HEK293 (cell line): ENCODE measurements at regions not wholly inside any gene's neighbourhood (a gene's known extent, or its start where the extent isn't known, plus 50 kb on each side); places are given as distances from the start of the nearest gene placed in this dataset.

ENCODE experiments used
- CTCF ChIA-PET: fragments of 350-600 bp; formaldehyde crosslinking; extraction: SDS; loops from one replicate; lab custom pipeline; 2021; ENCODE audit warnings: antibody characterized with exemption; lab: Yijun Ruan, JAX
- POLR2A ChIA-PET: fragments of 300-600 bp; formaldehyde crosslinking; extraction: SDS; loops from one replicate; lab custom pipeline; 2020; ENCODE audit warnings: antibody characterized with exemption, inconsistent platforms; lab: Yijun Ruan, JAX
- H3K27ac ChIP-seq: fragments of 200-500 bp; sonication (Bioruptor generic); 2 replicates; pipeline ENCODE4 v1.5.1; 2014; ENCODE audit warnings: low read depth, low read length, control low read depth, inconsistent platforms; ENCODE audit errors: extremely low read depth
- H3K36me3 ChIP-seq, 2 experiments: fragments of 200-500 bp in 1 of 2; sonication (Bioruptor generic) in 1 of 2; 1 replicate in 1 of 2; 2 replicates in 1 of 2; pipeline ENCODE4 v1.5.1; 2014 to 2017; ENCODE audit warnings: inconsistent platforms in 2 of 2, low read length in 2 of 2; ENCODE audit not compliant: control insufficient read depth in 2 of 2, insufficient read depth in 1 of 2
- H3K4me1 ChIP-seq: fragments of 200-500 bp; sonication (Bioruptor generic); 2 replicates; pipeline ENCODE4 v1.5.1; 2014; ENCODE audit warnings: mild to moderate bottlenecking, low read length, inconsistent platforms; ENCODE audit not compliant: control insufficient read depth, insufficient read depth
- H3K4me3 ChIP-seq: 2 replicates; pipeline ENCODE4 v1.5.1; 2011; ENCODE audit warnings: low read depth, mild to moderate bottlenecking, control low read depth, low read length, moderate library complexity
- H3K9me3 ChIP-seq: fragments of 200-500 bp; sonication (Bioruptor generic); 2 replicates; pipeline ENCODE4 v1.5.1; 2014; ENCODE audit warnings: low read depth, low read length, inconsistent platforms; ENCODE audit not compliant: control insufficient read depth, insufficient read depth
- GLIS2 ChIP-seq: fragments of 450-650 bp; formaldehyde crosslinking; IDR thresholded peaks from 2 replicates; pipeline ENCODE4 v1.5.1; 2016; ENCODE audit warnings: missing biosample characterization, missing genetic modification characterization
- KLF1 ChIP-seq: fragments of 450-650 bp; formaldehyde crosslinking; IDR thresholded peaks from 2 replicates; pipeline ENCODE4 v1.5.1; 2016; ENCODE audit warnings: missing biosample characterization, missing genetic modification characterization
- KLF8 ChIP-seq: fragments of 450-650 bp; formaldehyde crosslinking; IDR thresholded peaks from 2 replicates; pipeline ENCODE4 v1.5.1; 2016; ENCODE audit warnings: missing biosample characterization, missing genetic modification characterization
- ZBTB20 ChIP-seq: fragments of 450-650 bp; formaldehyde crosslinking; IDR thresholded peaks from 2 replicates; pipeline ENCODE4 v1.5.1; 2016; ENCODE audit warnings: missing biosample characterization, missing genetic modification characterization
- ZNF112 ChIP-seq: fragments of 450-650 bp; formaldehyde crosslinking; IDR thresholded peaks from 2 replicates; pipeline ENCODE4 v1.5.0; 2017; ENCODE audit warnings: missing biosample characterization, missing genetic modification characterization
- ZNF146 ChIP-seq: fragments of 450-650 bp; formaldehyde crosslinking; IDR thresholded peaks from 2 replicates; pipeline ENCODE4 v1.5.1; 2016; ENCODE audit warnings: missing biosample characterization, missing genetic modification characterization
- ZNF175 ChIP-seq: fragments of 450-650 bp; formaldehyde crosslinking; IDR thresholded peaks from 2 replicates; pipeline ENCODE4 v1.5.1; 2016; ENCODE audit warnings: missing biosample characterization, missing genetic modification characterization
- ZNF324 ChIP-seq: fragments of 450-650 bp; formaldehyde crosslinking; IDR thresholded peaks from 2 replicates; pipeline ENCODE4 v1.5.1; 2016; ENCODE audit warnings: missing biosample characterization, missing genetic modification characterization
- ZNF341 ChIP-seq: fragments of 450-650 bp; formaldehyde crosslinking; IDR thresholded peaks from 2 replicates; pipeline ENCODE4; 2016; ENCODE audit warnings: low read depth, missing biosample characterization, missing genetic modification characterization
- ZNF354C ChIP-seq: fragments of 450-650 bp; formaldehyde crosslinking; IDR thresholded peaks from 2 replicates; pipeline ENCODE4 v1.5.1; 2016; ENCODE audit warnings: missing biosample characterization, missing genetic modification characterization, low read depth, borderline replicate concordance
- ZNF423 ChIP-seq: fragments of 450-650 bp; formaldehyde crosslinking; IDR thresholded peaks from 2 replicates; pipeline ENCODE4 v1.5.1; 2016; ENCODE audit warnings: missing biosample characterization, missing genetic modification characterization
- ZNF426 ChIP-seq: fragments of 450-650 bp; formaldehyde crosslinking; IDR thresholded peaks from 2 replicates; pipeline ENCODE4 v1.5.1; 2017; ENCODE audit warnings: missing biosample characterization, missing genetic modification characterization, mild to moderate bottlenecking, inconsistent platforms, moderate library complexity
- ZNF514 ChIP-seq: fragments of 450-650 bp; formaldehyde crosslinking; IDR thresholded peaks from 2 replicates; pipeline ENCODE4 v1.5.1; 2016; ENCODE audit warnings: missing biosample characterization, missing genetic modification characterization
- ZNF549 ChIP-seq: fragments of 450-650 bp; IDR thresholded peaks from 2 replicates; pipeline ENCODE4 v1.5.1; 2018; ENCODE audit warnings: missing biosample characterization, missing genetic modification characterization, mild to moderate bottlenecking, inconsistent platforms, moderate library complexity
- ZNF707 ChIP-seq: fragments of 450-650 bp; formaldehyde crosslinking; IDR thresholded peaks from 2 replicates; pipeline ENCODE4 v1.5.1; 2016; ENCODE audit warnings: missing biosample characterization, missing genetic modification characterization
- TF ChIP-seq, protein P1 (sequence below): fragments of 450-650 bp; formaldehyde crosslinking; IDR thresholded peaks from 2 replicates; pipeline ENCODE4 v1.5.1; 2017; ENCODE audit warnings: missing biosample characterization, missing genetic modification characterization
- TF ChIP-seq, protein P2 (sequence below): fragments of 450-650 bp; formaldehyde crosslinking; IDR thresholded peaks from 2 replicates; pipeline ENCODE4 v1.5.1; 2017; ENCODE audit warnings: missing biosample characterization, missing genetic modification characterization
- TF ChIP-seq, protein P3 (sequence below): fragments of 450-650 bp; formaldehyde crosslinking; IDR thresholded peaks from 2 replicates; pipeline ENCODE4 v1.5.1; 2016; ENCODE audit warnings: missing biosample characterization, missing genetic modification characterization, borderline replicate concordance
- TF ChIP-seq, protein P4 (sequence below): fragments of 450-650 bp; formaldehyde crosslinking; optimal IDR thresholded peaks from 2 replicates; pipeline ENCODE3; 2016; ENCODE audit warnings: missing biosample characterization, mild to moderate bottlenecking, missing genetic modification characterization
- TF ChIP-seq, protein P5 (sequence below): fragments of 450-650 bp; formaldehyde crosslinking; IDR thresholded peaks from 2 replicates; pipeline ENCODE4 v1.5.1; 2016; ENCODE audit warnings: missing biosample characterization, missing genetic modification characterization
- TF ChIP-seq, protein P6 (sequence below): fragments of 450-650 bp; formaldehyde crosslinking; IDR thresholded peaks from 2 replicates; pipeline ENCODE4 v1.5.1; 2016; ENCODE audit warnings: missing biosample characterization, missing genetic modification characterization

DNA sequence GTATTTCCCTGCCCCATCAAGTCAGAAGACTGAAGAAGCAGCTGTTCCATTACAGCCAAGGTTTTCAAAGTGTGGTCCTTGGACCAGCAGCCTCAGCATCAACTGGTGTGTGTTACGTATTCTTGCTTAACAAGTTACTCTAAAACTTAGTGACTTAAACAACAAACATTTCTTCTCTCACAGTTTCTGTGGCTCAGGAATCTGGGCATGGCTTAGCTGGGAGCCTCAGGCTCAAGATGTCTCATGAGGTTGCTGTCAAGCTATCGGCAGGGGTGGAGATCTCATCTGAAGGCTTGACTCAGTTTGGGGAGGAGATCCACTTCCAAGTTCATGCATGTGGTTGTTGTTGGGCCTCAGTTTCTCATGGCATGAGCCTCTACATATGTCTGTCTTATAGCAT is 174.5 kb downstream of the KTN1 start:
- no peaks in the 10 kb centered on the region for H3K36me3 ChIP-seq
- TF ChIP-seq GLIS2 (tag by site-specific recombination) (no peak), KLF8 (tag by site-specific recombination) (no peak)
- H3K4me3 ChIP-seq: no peak overlapping the region
- ChIA-PET CTCF (interaction anchor here (0.5 to 0.7 kb wide), 3 partner anchors 79 to 736 kb away, joined by 3 to 4 read pairs (median 3); no protein-coding TSS in a partner anchor), POLR2A (no interaction called here)
- no peak overlapping the region for H3K27ac ChIP-seq
- peaks cover 14% of the 10 kb centered on the region for H3K4me1 ChIP-seq
- H3K9me3 ChIP-seq: no peaks in the 10 kb centered on the region

DNA sequence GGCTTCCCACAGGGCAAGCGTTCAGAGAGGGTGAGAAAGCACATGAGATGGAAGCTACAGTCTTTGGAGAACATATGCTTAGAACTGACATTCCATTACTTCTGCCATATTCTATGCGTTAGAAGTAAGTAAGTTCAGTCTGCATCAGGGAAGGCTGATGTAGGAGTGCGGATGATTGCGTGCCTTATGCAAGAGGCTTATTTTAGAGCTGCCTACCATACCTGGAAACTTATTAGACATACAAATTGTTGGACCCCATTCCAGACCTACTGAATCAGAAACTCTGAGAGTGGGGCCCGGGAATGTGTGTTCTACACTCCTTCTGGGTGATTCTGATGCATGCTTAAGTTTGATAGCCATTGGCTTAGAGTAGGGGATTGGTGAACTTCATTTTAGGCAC is 174.9 kb downstream of the KTN1 start:
- Histone ChIP-seq H3K4me3 (no peak overlapping the region), H3K4me1 (peaks cover 14% of the 10 kb centered on the region), H3K27ac (no peak overlapping the region), H3K36me3 (no peaks in the 10 kb centered on the region), H3K9me3 (no peaks in the 10 kb centered on the region)
- POLR2A ChIA-PET: no interaction called here
- TF ChIP-seq ZBTB20: 0 out of 2 replicates have a peak, but pooled peaks have one; percentile 27
- TF ChIP-seq, protein P1, sequence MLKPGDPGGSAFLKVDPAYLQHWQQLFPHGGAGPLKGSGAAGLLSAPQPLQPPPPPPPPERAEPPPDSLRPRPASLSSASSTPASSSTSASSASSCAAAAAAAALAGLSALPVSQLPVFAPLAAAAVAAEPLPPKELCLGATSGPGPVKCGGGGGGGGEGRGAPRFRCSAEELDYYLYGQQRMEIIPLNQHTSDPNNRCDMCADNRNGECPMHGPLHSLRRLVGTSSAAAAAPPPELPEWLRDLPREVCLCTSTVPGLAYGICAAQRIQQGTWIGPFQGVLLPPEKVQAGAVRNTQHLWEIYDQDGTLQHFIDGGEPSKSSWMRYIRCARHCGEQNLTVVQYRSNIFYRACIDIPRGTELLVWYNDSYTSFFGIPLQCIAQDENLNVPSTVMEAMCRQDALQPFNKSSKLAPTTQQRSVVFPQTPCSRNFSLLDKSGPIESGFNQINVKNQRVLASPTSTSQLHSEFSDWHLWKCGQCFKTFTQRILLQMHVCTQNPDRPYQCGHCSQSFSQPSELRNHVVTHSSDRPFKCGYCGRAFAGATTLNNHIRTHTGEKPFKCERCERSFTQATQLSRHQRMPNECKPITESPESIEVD: no peak
- CTCF ChIA-PET: interaction anchor here (0.6 to 0.8 kb wide), 4 partner anchors 23 to 735 kb away, joined by 3 to 4 read pairs (median 3); no protein-coding TSS in a partner anchor

DNA sequence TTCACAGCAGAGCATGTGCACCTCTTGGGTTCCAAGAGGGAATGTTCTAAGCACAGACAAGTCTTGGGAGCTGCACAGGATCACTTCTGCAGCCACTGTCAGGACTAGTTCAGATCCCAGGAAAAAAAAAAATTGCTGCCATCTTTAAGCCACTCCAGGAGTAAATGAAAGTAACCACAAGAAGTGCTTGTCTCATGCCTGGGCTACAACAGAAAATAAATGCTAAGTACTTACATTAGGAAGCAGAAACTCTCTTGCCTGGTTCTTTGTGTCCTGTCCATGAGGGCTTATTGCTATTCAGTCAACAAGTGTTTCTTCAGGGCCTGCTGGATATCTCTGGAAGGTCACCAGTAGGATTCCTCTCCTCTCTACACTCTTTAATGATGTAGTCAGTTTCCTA is 176.1 kb downstream of the KTN1 start:
- ChIA-PET CTCF (interaction anchor here (0.7 kb wide), 1 partner anchor 27 kb away, joined by 3 read pairs; no protein-coding TSS in a partner anchor), POLR2A (interaction anchor here (0.6 kb wide), 1 partner anchor 35 kb away, joined by 6 read pairs; no protein-coding TSS in a partner anchor)
- H3K9me3 ChIP-seq: no peaks in the 10 kb centered on the region
- H3K36me3 ChIP-seq: no peaks in the 10 kb centered on the region
- no peak overlapping the region for H3K27ac ChIP-seq
- no peak overlapping the region for H3K4me3 ChIP-seq
- peaks cover 14% of the 10 kb centered on the region for H3K4me1 ChIP-seq
- TF ChIP-seq ZNF423 (tag by site-specific recombination): no peak
- no peak for TF ChIP-seq ZNF707
- no peak for TF ChIP-seq KLF1 (tag by site-specific recombination)
- TF ChIP-seq ZNF426 (tag by site-specific recombination): no peak
- TF ChIP-seq ZNF514 (tag by site-specific recombination): no peak
- TF ChIP-seq ZNF146 (tag by site-specific recombination): no peak
- TF ChIP-seq, protein P2, sequence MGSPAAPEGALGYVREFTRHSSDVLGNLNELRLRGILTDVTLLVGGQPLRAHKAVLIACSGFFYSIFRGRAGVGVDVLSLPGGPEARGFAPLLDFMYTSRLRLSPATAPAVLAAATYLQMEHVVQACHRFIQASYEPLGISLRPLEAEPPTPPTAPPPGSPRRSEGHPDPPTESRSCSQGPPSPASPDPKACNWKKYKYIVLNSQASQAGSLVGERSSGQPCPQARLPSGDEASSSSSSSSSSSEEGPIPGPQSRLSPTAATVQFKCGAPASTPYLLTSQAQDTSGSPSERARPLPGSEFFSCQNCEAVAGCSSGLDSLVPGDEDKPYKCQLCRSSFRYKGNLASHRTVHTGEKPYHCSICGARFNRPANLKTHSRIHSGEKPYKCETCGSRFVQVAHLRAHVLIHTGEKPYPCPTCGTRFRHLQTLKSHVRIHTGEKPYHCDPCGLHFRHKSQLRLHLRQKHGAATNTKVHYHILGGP (tag by site-specific recombination): no peak
- no peak for TF ChIP-seq ZNF354C (tag by site-specific recombination)
- TF ChIP-seq, protein P3, sequence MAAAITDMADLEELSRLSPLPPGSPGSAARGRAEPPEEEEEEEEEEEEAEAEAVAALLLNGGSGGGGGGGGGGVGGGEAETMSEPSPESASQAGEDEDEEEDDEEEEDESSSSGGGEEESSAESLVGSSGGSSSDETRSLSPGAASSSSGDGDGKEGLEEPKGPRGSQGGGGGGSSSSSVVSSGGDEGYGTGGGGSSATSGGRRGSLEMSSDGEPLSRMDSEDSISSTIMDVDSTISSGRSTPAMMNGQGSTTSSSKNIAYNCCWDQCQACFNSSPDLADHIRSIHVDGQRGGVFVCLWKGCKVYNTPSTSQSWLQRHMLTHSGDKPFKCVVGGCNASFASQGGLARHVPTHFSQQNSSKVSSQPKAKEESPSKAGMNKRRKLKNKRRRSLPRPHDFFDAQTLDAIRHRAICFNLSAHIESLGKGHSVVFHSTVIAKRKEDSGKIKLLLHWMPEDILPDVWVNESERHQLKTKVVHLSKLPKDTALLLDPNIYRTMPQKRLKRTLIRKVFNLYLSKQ (tag by site-specific recombination): no peak
- no peak for TF ChIP-seq ZNF549 (tag by site-specific recombination)
- TF ChIP-seq ZNF324 (tag by site-specific recombination): no peak
- TF ChIP-seq KLF8 (tag by site-specific recombination): no peak
- no peak for TF ChIP-seq ZNF112
- TF ChIP-seq ZNF175 (tag by site-specific recombination): no peak
- TF ChIP-seq, protein P4, sequence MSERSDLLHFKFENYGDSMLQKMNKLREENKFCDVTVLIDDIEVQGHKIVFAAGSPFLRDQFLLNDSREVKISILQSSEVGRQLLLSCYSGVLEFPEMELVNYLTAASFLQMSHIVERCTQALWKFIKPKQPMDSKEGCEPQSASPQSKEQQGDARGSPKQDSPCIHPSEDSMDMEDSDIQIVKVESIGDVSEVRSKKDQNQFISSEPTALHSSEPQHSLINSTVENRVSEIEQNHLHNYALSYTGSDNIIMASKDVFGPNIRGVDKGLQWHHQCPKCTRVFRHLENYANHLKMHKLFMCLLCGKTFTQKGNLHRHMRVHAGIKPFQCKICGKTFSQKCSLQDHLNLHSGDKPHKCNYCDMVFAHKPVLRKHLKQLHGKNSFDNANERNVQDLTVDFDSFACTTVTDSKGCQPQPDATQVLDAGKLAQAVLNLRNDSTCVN (tag by site-specific recombination): no peak
- TF ChIP-seq, protein P5, sequence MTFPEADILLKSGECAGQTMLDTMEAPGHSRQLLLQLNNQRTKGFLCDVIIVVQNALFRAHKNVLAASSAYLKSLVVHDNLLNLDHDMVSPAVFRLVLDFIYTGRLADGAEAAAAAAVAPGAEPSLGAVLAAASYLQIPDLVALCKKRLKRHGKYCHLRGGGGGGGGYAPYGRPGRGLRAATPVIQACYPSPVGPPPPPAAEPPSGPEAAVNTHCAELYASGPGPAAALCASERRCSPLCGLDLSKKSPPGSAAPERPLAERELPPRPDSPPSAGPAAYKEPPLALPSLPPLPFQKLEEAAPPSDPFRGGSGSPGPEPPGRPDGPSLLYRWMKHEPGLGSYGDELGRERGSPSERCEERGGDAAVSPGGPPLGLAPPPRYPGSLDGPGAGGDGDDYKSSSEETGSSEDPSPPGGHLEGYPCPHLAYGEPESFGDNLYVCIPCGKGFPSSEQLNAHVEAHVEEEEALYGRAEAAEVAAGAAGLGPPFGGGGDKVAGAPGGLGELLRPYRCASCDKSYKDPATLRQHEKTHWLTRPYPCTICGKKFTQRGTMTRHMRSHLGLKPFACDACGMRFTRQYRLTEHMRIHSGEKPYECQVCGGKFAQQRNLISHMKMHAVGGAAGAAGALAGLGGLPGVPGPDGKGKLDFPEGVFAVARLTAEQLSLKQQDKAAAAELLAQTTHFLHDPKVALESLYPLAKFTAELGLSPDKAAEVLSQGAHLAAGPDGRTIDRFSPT (tag by site-specific recombination): no peak
- no peak for TF ChIP-seq ZNF341
- TF ChIP-seq, protein P6, sequence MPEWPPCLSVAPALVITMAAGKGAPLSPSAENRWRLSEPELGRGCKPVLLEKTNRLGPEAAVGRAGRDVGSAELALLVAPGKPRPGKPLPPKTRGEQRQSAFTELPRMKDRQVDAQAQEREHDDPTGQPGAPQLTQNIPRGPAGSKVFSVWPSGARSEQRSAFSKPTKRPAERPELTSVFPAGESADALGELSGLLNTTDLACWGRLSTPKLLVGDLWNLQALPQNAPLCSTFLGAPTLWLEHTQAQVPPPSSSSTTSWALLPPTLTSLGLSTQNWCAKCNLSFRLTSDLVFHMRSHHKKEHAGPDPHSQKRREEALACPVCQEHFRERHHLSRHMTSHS (tag by site-specific recombination): no peak
- TF ChIP-seq, all 188 proteins: peak for 0
